ENCODE measurements at regions not wholly inside any gene's neighbourhood (a gene's known extent, or its start where the extent isn't known, plus 50 kb on each side); places are given as distances from the start of the nearest gene placed in this dataset.

GRCh38 chr2:157952558-157952957 lies 76.4 kb upstream of the ACVR1 start:
- TF ChIP-seq CTCF (IDR thresholded peaks at IDR 0.05) (no peak), POLR2A (IDR thresholded peaks at IDR 0.05) (no peak)

All from lower leg skin (tissue), 3 donors.